Calu3 (cell line): ENCODE measurements at regions not wholly inside any gene's neighbourhood (a gene's known extent, or its start where the extent isn't known, plus 50 kb on each side); places are given as distances from the start of the nearest gene placed in this dataset.

ENCODE experiments used
- BruUV-seq: library from RNA; stranded (reverse); fragments of 400-500 nt; replicated peaks from 2 replicates; lab custom pipeline; 2021; lab: Mats Ljungman, UMichigan
- CTCF ChIA-PET: fragments of 300-600 bp; sonication (Branson Sonifier 250); formaldehyde crosslinking; loops from one replicate; lab custom pipeline; 2022; ENCODE audit warnings: antibody characterized with exemption; lab: Charles Lee
- DNase-seq: peaks from one replicate; pipeline ENCODE4 v3.0.0; 2022
- H3K27ac Mint-ChIP-seq: one replicate; pipeline ENCODE4 v1.8.0; 2022; ENCODE audit warnings: mixed read lengths; ENCODE audit not compliant: unreplicated experiment
- H3K27me3 Mint-ChIP-seq: one replicate; pipeline ENCODE4 v1.8.0; 2022; ENCODE audit warnings: mixed read lengths; ENCODE audit not compliant: unreplicated experiment
- H3K36me3 Mint-ChIP-seq: one replicate; pipeline ENCODE4 v1.8.0; 2022; ENCODE audit warnings: mild to moderate bottlenecking, moderate library complexity, mixed read lengths; ENCODE audit not compliant: insufficient read depth, unreplicated experiment
- H3K4me1 Mint-ChIP-seq: one replicate; pipeline ENCODE4 v1.8.0; 2022; ENCODE audit warnings: mild to moderate bottlenecking, low read depth, mixed read lengths; ENCODE audit not compliant: unreplicated experiment
- H3K4me3 Mint-ChIP-seq: one replicate; pipeline ENCODE4 v1.8.0; 2022; ENCODE audit warnings: mild to moderate bottlenecking, low read depth, moderate library complexity, mixed read lengths; ENCODE audit not compliant: unreplicated experiment
- H3K9me3 Mint-ChIP-seq: one replicate; pipeline ENCODE4 v1.8.0; 2022; ENCODE audit warnings: low read depth, mixed read lengths; ENCODE audit not compliant: unreplicated experiment
- CTCF ChIP-seq: fragments of 200-600 bp; IDR thresholded peaks from one replicate; pipeline ENCODE4 v1.8.0; 2022; ENCODE audit warnings: antibody characterized with exemption; ENCODE audit not compliant: unreplicated experiment
- intact Hi-C: fragments of 100-400 bp; cut with micrococcal nuclease; formaldehyde crosslinking; loops from one replicate; pipeline ENCODE4 v1.10.0; 2022; ENCODE audit not compliant: unreplicated experiment

GRCh38 chr14:62030387-62030786 is 268.2 kb downstream of the SNAPC1 start:
- no peaks in the 10 kb centered on the region for H3K36me3 Mint-ChIP-seq
- no peak overlapping the region for H3K4me3 Mint-ChIP-seq
- no peak for TF ChIP-seq CTCF
- H3K9me3 Mint-ChIP-seq, result peaks cover 3% of the 10 kb centered on the region
- no peak for DNase-seq
- H3K27ac Mint-ChIP-seq, result no peak overlapping the region
- H3K4me1 Mint-ChIP-seq, result peaks cover 9% of the 10 kb centered on the region
- no peaks in the 10 kb centered on the region for H3K27me3 Mint-ChIP-seq
- intact Hi-C loops, result loop anchor here (10.0 kb wide), 1 partner anchor 106 kb away; no protein-coding TSS in a partner anchor
- no TSS peak for BruUV-seq
- CTCF ChIA-PET, result no interaction called here

GRCh38 chr14:62031504-62031903 is 269.3 kb downstream of the SNAPC1 start:
- no peak for DNase-seq
- Mint-ChIP-seq H3K4me3 (no peak overlapping the region), H3K4me1 (peaks cover 9% of the 10 kb centered on the region), H3K9me3 (peaks cover 7% of the 10 kb centered on the region), H3K27ac (no peak overlapping the region), H3K27me3 (no peaks in the 10 kb centered on the region), H3K36me3 (no peaks in the 10 kb centered on the region)
- CTCF ChIA-PET, result interaction anchor here (0.6 kb wide), 1 partner anchor 28 kb away, joined by 4 read pairs; no protein-coding TSS in a partner anchor
- intact Hi-C loops, result loop anchor here (10.0 kb wide), 1 partner anchor 107 kb away; no protein-coding TSS in a partner anchor
- no TSS peak for BruUV-seq
- no peak for TF ChIP-seq CTCF

- no peak for TF ChIP-seq CTCF
- CTCF ChIA-PET, result no interaction called here
- Mint-ChIP-seq H3K4me3 (no peak overlapping the region), H3K4me1 (no peaks in the 10 kb centered on the region), H3K27me3 (no peaks in the 10 kb centered on the region), H3K9me3 (peaks cover 3% of the 10 kb centered on the region), H3K27ac (no peak overlapping the region), H3K36me3 (no peaks in the 10 kb centered on the region)
- no peak for DNase-seq
- no TSS peak for BruUV-seq
- intact Hi-C loops, result no loop called here
These were observed 291.0 kb downstream of the SNAPC1 start for GRCh38 chr14:62053188-62053587.

- TF ChIP-seq CTCF, result no peak
- Mint-ChIP-seq H3K4me3 (no peak overlapping the region), H3K27ac (no peak overlapping the region), H3K27me3 (no peaks in the 10 kb centered on the region), H3K4me1 (no peaks in the 10 kb centered on the region), H3K36me3 (no peaks in the 10 kb centered on the region), H3K9me3 (no peaks in the 10 kb centered on the region)
- CTCF ChIA-PET, result no interaction called here
- intact Hi-C loops, result no loop called here
- BruUV-seq, result no TSS peak
- no peak for DNase-seq
These were observed 294.6 kb downstream of the SNAPC1 start for GRCh38 chr14:62056789-62057188.
